ENCODE measurements at regions not wholly inside any gene's neighbourhood (a gene's known extent, or its start where the extent isn't known, plus 50 kb on each side); places are given as distances from the start of the nearest gene placed in this dataset.

GRCh38 chr13:99893567-99893966, 78.0 kb downstream of the ZIC5 start:
- H3K4me3 Mint-ChIP-seq, result no peak overlapping the region
- no peak overlapping the region for H2BK5ac ChIP-seq (ENCODE audit: insufficient read length, low read length)
- H4K20me1 ChIP-seq (ENCODE audit: control insufficient read depth, insufficient read depth, insufficient read length), result no peaks in the 10 kb centered on the region
- no peak overlapping the region; the same call in 1 of the 2 replicates for H3K4ac ChIP-seq (ENCODE audit: low read depth, low read length)
- H3K27ac Mint-ChIP-seq, result peak overlapping the region; percentile 49 to 86 (median 73); a peak in 4 of 7 replicates
- no peaks in the 10 kb centered on the region; a peak in 2 of 5 replicates for H3K9me3 Mint-ChIP-seq
- no peak overlapping the region for H3K56ac ChIP-seq (ENCODE audit: insufficient read length, low read depth, low read length)
- H2BK15ac ChIP-seq (ENCODE audit: low read depth, low read length), result no peak overlapping the region
- H3K4me1 ChIP-seq (ENCODE audit: insufficient read depth, low read length), result peaks cover 3% of the 10 kb centered on the region; the same call in 1 of the 2 replicates
- H3K27me3 Mint-ChIP-seq (ENCODE audit: low read depth), result peaks cover 18% of the 10 kb centered on the region
- H3K4me2 ChIP-seq (ENCODE audit: insufficient read depth, insufficient read length, low read length), result no peak overlapping the region
- no peak overlapping the region for H4K5ac ChIP-seq (ENCODE audit: insufficient read length, low read depth, low read length)
- no peaks in the 10 kb centered on the region for H3K79me2 ChIP-seq (ENCODE audit: insufficient read depth, low read length)
- H3K4me1 Mint-ChIP-seq, result peaks cover 58 to 66% of the 10 kb centered on the region in 2 experiments
- H4K91ac ChIP-seq (ENCODE audit: insufficient read length, low read depth, low read length), result peak overlapping the region; percentile 7
- H2BK20ac ChIP-seq (ENCODE audit: low read depth, low read length, poor library complexity, severe bottlenecking), result no peak overlapping the region
- no CpG with 5 or more reads among the region's 9 CpGs for WGBS (ENCODE audit: extremely low coverage, insufficient read length, low lambda C conversion rate)
- no peak overlapping the region for H3K14ac ChIP-seq (ENCODE audit: insufficient read depth, low read length)
- no peak overlapping the region for H2AK5ac ChIP-seq (ENCODE audit: insufficient read length, low read length)
- H2AFZ ChIP-seq (ENCODE audit: low read length), result no peak overlapping the region
- peaks cover 9% of the 10 kb centered on the region for H3K23me2 ChIP-seq (ENCODE audit: insufficient read length, low read depth, low read length, poor library complexity, severe bottlenecking)
- H3K9ac ChIP-seq (ENCODE audit: extremely low read depth, insufficient read length, low read length), result no peak overlapping the region
- H3K27ac ChIP-seq (ENCODE audit: insufficient read length, low read depth, low read length), result no peak overlapping the region
- DNase-seq, result no peak
- H3T11ph ChIP-seq (ENCODE audit: low read length), result no peak overlapping the region
- no peaks in the 10 kb centered on the region for H3K79me1 ChIP-seq (ENCODE audit: insufficient read depth, low read depth, low read length, poor library complexity, severe bottlenecking)
- no peak overlapping the region for H2BK12ac ChIP-seq (ENCODE audit: insufficient read length, low read depth, low read length)
- H2BK120ac ChIP-seq (ENCODE audit: low read depth, low read length, poor library complexity, severe bottlenecking), result no peak overlapping the region
- no peak overlapping the region for H3K23ac ChIP-seq (ENCODE audit: insufficient read length, low read depth, low read length)
- H3K27me3 ChIP-seq (ENCODE audit: insufficient read depth, low read length), result no peaks in the 10 kb centered on the region
- peak overlapping the region; percentile 44 for H3K18ac ChIP-seq (ENCODE audit: insufficient read length, low read depth, low read length)
- peaks cover 0 to 3% (median 0%) of the 10 kb centered on the region in 3 experiments; a peak in 2 of 7 replicates for H3K36me3 Mint-ChIP-seq (ENCODE audit: insufficient read depth in 1 of 3, low read depth in 3 of 3)
- H3K9me3 ChIP-seq (ENCODE audit: control insufficient read depth, low read depth, low read length), result no peaks in the 10 kb centered on the region
- no peak overlapping the region for H4K8ac ChIP-seq (replicated peaks; ENCODE audit: insufficient read length, low read depth, low read length)
- no peak for TF ChIP-seq CTCF (conservative IDR thresholded peaks at IDR 0.05)

Measured in H9 (cell line).